Vagina (tissue), 2 donors: ENCODE measurements at regions not wholly inside any gene's neighbourhood (a gene's known extent, or its start where the extent isn't known, plus 50 kb on each side); places are given as distances from the start of the nearest gene placed in this dataset.

Experiments
- DNase-seq, 2 donors: peaks; one replicate each; pipeline ENCODE4 v3.0.0-alpha.2; 2017; ENCODE audit errors: extremely low spot score in 2 of 2
- H3K27ac ChIP-seq: fragments of 200-600 bp; sonication (generic); one replicate; pipeline ENCODE4 v1.5.1; 2019
- H3K27me3 ChIP-seq: fragments of 200-600 bp; sonication (generic); one replicate; pipeline ENCODE4 v1.5.1; 2019
- H3K36me3 ChIP-seq, 2 donors: fragments of 200-600 bp; sonication (generic); one replicate each; pipeline ENCODE4 v1.5.1; 2017 to 2019
- H3K4me1 ChIP-seq: fragments of 200-600 bp; sonication (generic); one replicate; pipeline ENCODE4 v1.5.1; 2019
- H3K4me3 ChIP-seq, 2 donors: fragments of 200-600 bp; sonication (generic); 1 replicate in 1 of 2; 2 replicates in 1 of 2; pipeline ENCODE4 v1.5.1; 2016 to 2019
- H3K9me3 ChIP-seq: fragments of 200-600 bp; sonication (generic); one replicate; pipeline ENCODE4 v1.5.1; 2019
- CTCF ChIP-seq, 3 experiments: fragments of 450-650 bp in 2 of 3; fragments of 200-600 bp in 1 of 3; sonication (generic) in 1 of 3; IDR thresholded peaks; one replicate each; pipeline ENCODE4 v1.5.1; 2017 to 2019; ENCODE audit warnings: antibody characterized with exemption in 3 of 3, mild to moderate bottlenecking in 2 of 3, moderate library complexity in 2 of 3
- POLR2A ChIP-seq, 2 donors: fragments of 450-650 bp; IDR thresholded peaks; one replicate each; pipeline ENCODE4 v1.6.1; 2017; ENCODE audit warnings: antibody characterized with exemption in 2 of 2, mild to moderate bottlenecking in 2 of 2, moderate library complexity in 2 of 2
- POLR2AphosphoS5 ChIP-seq, 2 donors: sonication (generic); formaldehyde crosslinking; IDR thresholded peaks; one replicate each; pipeline ENCODE4 v1.9.0; 2017; ENCODE audit warnings: antibody characterized with exemption in 2 of 2, mild to moderate bottlenecking in 2 of 2, low read depth in 1 of 2; ENCODE audit not compliant: insufficient read depth in 1 of 2
- intact Hi-C: fragments of 100-400 bp; cut with DNase I; formaldehyde crosslinking; loops from one replicate; pipeline ENCODE4 v1.15.1; 2023

- Histone ChIP-seq H3K27ac (no peak overlapping the region), H3K9me3 (no peaks in the 10 kb centered on the region), H3K27me3 (no peaks in the 10 kb centered on the region), H3K4me1 (no peaks in the 10 kb centered on the region), H3K4me3 (no peak overlapping the region), H3K36me3 (no peaks in the 10 kb centered on the region)
- no peak for TF ChIP-seq POLR2A (IDR thresholded peaks at IDR 0.05)
- no peak for TF ChIP-seq POLR2AphosphoS5 (IDR thresholded peaks at IDR 0.05; ENCODE audit: insufficient read depth in 1 of 2, low read depth in 1 of 2)
- TF ChIP-seq CTCF (IDR thresholded peaks at IDR 0.05), result no peak
- DNase-seq, result no peak
- intact Hi-C loops, result no loop called here
Measured at GRCh38 chr7:115719963-115720362, 310.6 kb downstream of the TFEC start.

- Histone ChIP-seq H3K27ac (no peak overlapping the region), H3K36me3 (no peaks in the 10 kb centered on the region), H3K27me3 (no peaks in the 10 kb centered on the region), H3K9me3 (no peaks in the 10 kb centered on the region), H3K4me3 (no peak overlapping the region), H3K4me1 (no peaks in the 10 kb centered on the region)
- intact Hi-C loops, result no loop called here
- no peak for TF ChIP-seq CTCF (IDR thresholded peaks at IDR 0.05)
- no peak for TF ChIP-seq POLR2A (IDR thresholded peaks at IDR 0.05)
- TF ChIP-seq POLR2AphosphoS5 (IDR thresholded peaks at IDR 0.05; ENCODE audit: insufficient read depth in 1 of 2, low read depth in 1 of 2), result no peak
- no peak for DNase-seq
Measured at GRCh38 chr7:115709664-115710063, 320.9 kb downstream of the TFEC start.

- intact Hi-C loops, result no loop called here
- Histone ChIP-seq H3K4me3 (no peak overlapping the region), H3K36me3 (no peaks in the 10 kb centered on the region), H3K27me3 (no peaks in the 10 kb centered on the region), H3K27ac (no peak overlapping the region), H3K4me1 (no peaks in the 10 kb centered on the region), H3K9me3 (no peaks in the 10 kb centered on the region)
- DNase-seq, result no peak
- TF ChIP-seq POLR2A (IDR thresholded peaks at IDR 0.05), result no peak
- TF ChIP-seq CTCF (IDR thresholded peaks at IDR 0.05), result no peak
- no peak for TF ChIP-seq POLR2AphosphoS5 (IDR thresholded peaks at IDR 0.05; ENCODE audit: insufficient read depth in 1 of 2, low read depth in 1 of 2)
Measured at GRCh38 chr7:115708013-115708341, 322.6 kb downstream of the TFEC start.

GRCh38 chr7:115707258-115708012 is 323.1 kb downstream of the TFEC start:
- H3K27ac ChIP-seq, result no peak overlapping the region
- DNase-seq, result no peak
- H3K4me3 ChIP-seq, result no peak overlapping the region
- no peaks in the 10 kb centered on the region for H3K4me1 ChIP-seq
- no peaks in the 10 kb centered on the region for H3K27me3 ChIP-seq
- TF ChIP-seq POLR2A (IDR thresholded peaks at IDR 0.05) (no peak), CTCF (IDR thresholded peaks at IDR 0.05) (no peak), POLR2AphosphoS5 (IDR thresholded peaks at IDR 0.05; ENCODE audit: insufficient read depth in 1 of 2, low read depth in 1 of 2) (no peak)
- H3K9me3 ChIP-seq, result no peaks in the 10 kb centered on the region
- intact Hi-C loops, result no loop called here
- no peaks in the 10 kb centered on the region for H3K36me3 ChIP-seq

GRCh38 chr7:115704884-115705283 is 325.7 kb downstream of the TFEC start:
- H3K4me1 ChIP-seq, result no peaks in the 10 kb centered on the region
- DNase-seq, result no peak
- H3K9me3 ChIP-seq, result no peaks in the 10 kb centered on the region
- TF ChIP-seq POLR2A (IDR thresholded peaks at IDR 0.05) (no peak), CTCF (IDR thresholded peaks at IDR 0.05) (no peak), POLR2AphosphoS5 (IDR thresholded peaks at IDR 0.05; ENCODE audit: insufficient read depth in 1 of 2, low read depth in 1 of 2) (no peak)
- no peak overlapping the region for H3K27ac ChIP-seq
- no peaks in the 10 kb centered on the region for H3K27me3 ChIP-seq
- H3K4me3 ChIP-seq, result no peak overlapping the region
- no peaks in the 10 kb centered on the region for H3K36me3 ChIP-seq
- intact Hi-C loops, result no loop called here
